Ishikawa (cell line): ENCODE measurements at regions not wholly inside any gene's neighbourhood (a gene's known extent, or its start where the extent isn't known, plus 50 kb on each side); places are given as distances from the start of the nearest gene placed in this dataset.

Source experiments
- CEBPB ChIP-seq: IDR thresholded peaks from 2 replicates; pipeline ENCODE4 v1.6.1; 2012
- CREB1 ChIP-seq: IDR thresholded peaks from 2 replicates; pipeline ENCODE4 v1.6.1; 2012; ENCODE audit warnings: low read depth
- EGR1 ChIP-seq: IDR thresholded peaks from 2 replicates; pipeline ENCODE4 v1.6.1; 2012
- EP300 ChIP-seq: IDR thresholded peaks from 2 replicates; pipeline ENCODE4 v1.6.1; 2012; ENCODE audit warnings: borderline replicate concordance
- FOXM1 ChIP-seq: IDR thresholded peaks from 2 replicates; pipeline ENCODE4 v1.6.1; 2012; ENCODE audit warnings: low read depth, borderline replicate concordance
- NFIC ChIP-seq: IDR thresholded peaks from 2 replicates; pipeline ENCODE4 v1.6.1; 2012
- RAD21 ChIP-seq: IDR thresholded peaks from 2 replicates; pipeline ENCODE4 v1.6.1; 2012; ENCODE audit warnings: low read depth
- TAF1 ChIP-seq: IDR thresholded peaks from 2 replicates; pipeline ENCODE4 v1.6.1; 2012; ENCODE audit warnings: low read depth, mild to moderate bottlenecking
- TCF12 ChIP-seq: IDR thresholded peaks from 2 replicates; pipeline ENCODE4 v1.6.1; 2012; ENCODE audit warnings: low read depth
- TEAD4 ChIP-seq: IDR thresholded peaks from 2 replicates; pipeline ENCODE4 v1.6.1; 2012
- YY1 ChIP-seq: IDR thresholded peaks from 2 replicates; pipeline ENCODE4 v1.6.1; 2012; ENCODE audit warnings: low read depth
- ZBTB7A ChIP-seq: IDR thresholded peaks from 2 replicates; pipeline ENCODE4 v1.6.1; 2012; ENCODE audit warnings: low read depth
- TF ChIP-seq, protein P1 (sequence below): IDR thresholded peaks from 2 replicates; pipeline ENCODE4 v1.6.1; 2012
- TF ChIP-seq, protein P2 (sequence below): IDR thresholded peaks from 2 replicates; pipeline ENCODE4 v1.6.1; 2012; ENCODE audit warnings: low read depth, mild to moderate bottlenecking

GRCh38 chr3:87546216-87546615 is 269.8 kb upstream of the POU1F1 start:
- TF ChIP-seq, protein P1, sequence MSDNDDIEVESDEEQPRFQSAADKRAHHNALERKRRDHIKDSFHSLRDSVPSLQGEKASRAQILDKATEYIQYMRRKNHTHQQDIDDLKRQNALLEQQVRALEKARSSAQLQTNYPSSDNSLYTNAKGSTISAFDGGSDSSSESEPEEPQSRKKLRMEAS = no peak
- TF ChIP-seq, protein P2, sequence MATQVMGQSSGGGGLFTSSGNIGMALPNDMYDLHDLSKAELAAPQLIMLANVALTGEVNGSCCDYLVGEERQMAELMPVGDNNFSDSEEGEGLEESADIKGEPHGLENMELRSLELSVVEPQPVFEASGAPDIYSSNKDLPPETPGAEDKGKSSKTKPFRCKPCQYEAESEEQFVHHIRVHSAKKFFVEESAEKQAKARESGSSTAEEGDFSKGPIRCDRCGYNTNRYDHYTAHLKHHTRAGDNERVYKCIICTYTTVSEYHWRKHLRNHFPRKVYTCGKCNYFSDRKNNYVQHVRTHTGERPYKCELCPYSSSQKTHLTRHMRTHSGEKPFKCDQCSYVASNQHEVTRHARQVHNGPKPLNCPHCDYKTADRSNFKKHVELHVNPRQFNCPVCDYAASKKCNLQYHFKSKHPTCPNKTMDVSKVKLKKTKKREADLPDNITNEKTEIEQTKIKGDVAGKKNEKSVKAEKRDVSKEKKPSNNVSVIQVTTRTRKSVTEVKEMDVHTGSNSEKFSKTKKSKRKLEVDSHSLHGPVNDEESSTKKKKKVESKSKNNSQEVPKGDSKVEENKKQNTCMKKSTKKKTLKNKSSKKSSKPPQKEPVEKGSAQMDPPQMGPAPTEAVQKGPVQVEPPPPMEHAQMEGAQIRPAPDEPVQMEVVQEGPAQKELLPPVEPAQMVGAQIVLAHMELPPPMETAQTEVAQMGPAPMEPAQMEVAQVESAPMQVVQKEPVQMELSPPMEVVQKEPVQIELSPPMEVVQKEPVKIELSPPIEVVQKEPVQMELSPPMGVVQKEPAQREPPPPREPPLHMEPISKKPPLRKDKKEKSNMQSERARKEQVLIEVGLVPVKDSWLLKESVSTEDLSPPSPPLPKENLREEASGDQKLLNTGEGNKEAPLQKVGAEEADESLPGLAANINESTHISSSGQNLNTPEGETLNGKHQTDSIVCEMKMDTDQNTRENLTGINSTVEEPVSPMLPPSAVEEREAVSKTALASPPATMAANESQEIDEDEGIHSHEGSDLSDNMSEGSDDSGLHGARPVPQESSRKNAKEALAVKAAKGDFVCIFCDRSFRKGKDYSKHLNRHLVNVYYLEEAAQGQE = no peak
- TF ChIP-seq CREB1 = no peak
- no peak for TF ChIP-seq EGR1
- no peak for TF ChIP-seq FOXM1
- TF ChIP-seq TEAD4 = no peak
- TF ChIP-seq NFIC = no peak
- TF ChIP-seq EP300 = no peak
- TF ChIP-seq RAD21 = no peak
- no peak for TF ChIP-seq TAF1
- TF ChIP-seq CEBPB = no peak
- no peak for TF ChIP-seq ZBTB7A
- no peak for TF ChIP-seq YY1

DNA sequence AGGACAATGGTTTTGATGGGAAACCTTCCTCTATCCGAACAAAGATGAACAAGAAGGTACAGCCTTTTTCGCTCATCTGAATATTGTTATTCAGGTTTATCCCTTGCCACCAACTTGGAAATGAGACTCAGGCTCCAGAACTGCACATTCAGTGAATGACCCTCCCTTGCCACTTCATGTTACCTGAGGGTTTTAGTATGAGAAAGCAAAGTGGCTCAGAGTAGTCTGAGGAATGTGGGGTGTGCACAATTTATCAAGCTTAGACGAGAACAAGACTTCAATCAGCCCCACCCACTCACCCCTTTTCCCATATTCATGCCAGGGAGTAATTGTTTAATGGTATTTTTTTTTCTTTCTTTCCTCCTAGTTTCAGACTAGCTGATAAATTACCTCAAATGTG is 265.3 kb upstream of the POU1F1 start:
- TF ChIP-seq EP300 = no peak
- no peak for TF ChIP-seq TAF1
- TF ChIP-seq CEBPB = no peak
- TF ChIP-seq, protein P2 = no peak

DNA sequence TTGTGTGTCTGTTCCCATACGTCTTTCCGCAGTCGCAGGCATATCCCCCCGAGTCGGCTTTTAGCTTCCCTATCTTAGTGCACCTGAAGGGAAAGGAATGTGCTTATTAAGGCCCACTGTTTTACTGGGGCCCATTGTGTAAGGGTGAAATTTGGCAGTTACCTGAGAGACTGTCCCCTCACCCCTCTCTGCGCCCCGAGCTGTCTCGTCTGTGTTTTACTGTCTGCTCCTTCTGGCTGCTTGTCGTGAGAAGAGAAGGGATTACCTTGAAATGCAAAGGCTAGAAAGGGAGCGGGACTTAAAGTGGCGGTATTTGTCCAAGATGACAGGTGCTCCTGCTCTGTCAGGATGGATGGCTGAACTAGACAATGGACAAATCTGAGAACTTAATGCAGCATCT is 233.0 kb upstream of the POU1F1 start:
- TF ChIP-seq, protein P1 = no peak
- TF ChIP-seq TEAD4 (no peak), EP300 (no peak), TAF1 (no peak), YY1 (no peak), ZBTB7A (no peak), EGR1 (no peak), NFIC (no peak), TCF12 (no peak)

GRCh38 chr3:87508921-87509320 is 232.5 kb upstream of the POU1F1 start:
- TF ChIP-seq, protein P1 = no peak
- TF ChIP-seq TCF12 = no peak
- TF ChIP-seq CEBPB = no peak
- TF ChIP-seq YY1 = no peak
- TF ChIP-seq, protein P2 = no peak
- TF ChIP-seq ZBTB7A = no peak
- TF ChIP-seq EGR1 = no peak
- TF ChIP-seq FOXM1 = no peak

GRCh38 chr3:87507753-87508152 is 231.4 kb upstream of the POU1F1 start:
- TF ChIP-seq, protein P2 = no peak
- TF ChIP-seq TEAD4 = no peak
- no peak for TF ChIP-seq CREB1
- no peak for TF ChIP-seq NFIC
- TF ChIP-seq RAD21 = no peak
- no peak for TF ChIP-seq ZBTB7A
- no peak for TF ChIP-seq EP300
- TF ChIP-seq, protein P1 = no peak
